ENCODE measurements at regions not wholly inside any gene's neighbourhood (a gene's known extent, or its start where the extent isn't known, plus 50 kb on each side); places are given as distances from the start of the nearest gene placed in this dataset.

DNA sequence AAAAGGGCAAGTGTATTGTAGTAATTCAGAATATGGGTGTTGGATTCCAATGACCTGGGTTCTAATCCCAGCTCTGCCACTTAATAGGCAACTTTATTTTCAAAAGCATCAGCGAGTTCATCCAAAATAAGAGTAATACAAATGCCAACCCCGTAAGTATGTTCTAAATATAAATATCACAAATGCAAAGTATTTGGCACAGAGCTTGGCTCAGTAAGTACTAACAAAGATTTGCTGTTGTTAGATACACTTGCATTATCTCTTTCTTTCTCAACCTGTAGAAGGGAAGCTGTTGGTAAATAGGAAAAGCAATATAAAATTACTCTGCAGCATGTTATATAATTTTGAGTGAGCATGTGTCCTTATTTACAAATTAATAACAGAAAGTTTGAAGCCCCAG, 1302.6 kb upstream of the FAM98A start:
- no peaks in the 10 kb centered on the region for H3K27me3 ChIP-seq (replicated peaks; ENCODE audit: insufficient read depth)
- H3K4me3 ChIP-seq: no peak overlapping the region
- WGBS: 77% methylated on average over 2 of the region's 2 CpGs
- no peak for TF ChIP-seq POLR2AphosphoS5 (IDR thresholded peaks at IDR 0.05)
- H3K27ac ChIP-seq: no peak overlapping the region
- no peaks in the 10 kb centered on the region for H3K4me1 ChIP-seq (replicated peaks)
- intact Hi-C loops (cut with DNase I): no loop called here
- H3K9me3 ChIP-seq: no peaks in the 10 kb centered on the region
- no peak for DNase-seq (ENCODE audit: low spot score)
- H3K36me3 ChIP-seq: no peaks in the 10 kb centered on the region

DNA sequence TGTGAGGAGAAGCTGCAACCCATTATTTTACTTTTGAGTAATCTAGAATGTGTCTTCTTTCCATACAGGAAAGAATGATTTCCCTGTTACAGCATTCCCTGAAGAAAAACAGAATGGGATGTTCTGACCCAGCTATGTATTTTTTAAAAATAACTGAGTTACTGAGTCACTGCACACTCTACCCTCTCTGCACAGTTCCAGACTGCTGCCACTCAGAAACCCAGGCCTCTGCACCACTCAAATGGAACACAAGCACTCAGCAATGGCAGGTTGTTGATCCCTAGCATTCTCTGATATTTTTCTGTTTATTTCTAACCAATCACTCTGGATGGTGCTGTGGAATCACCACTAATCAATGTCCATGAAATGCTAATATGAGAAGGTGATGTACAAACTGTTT, 1300.0 kb upstream of the FAM98A start:
- H3K27me3 ChIP-seq (replicated peaks; ENCODE audit: insufficient read depth): no peaks in the 10 kb centered on the region
- no peak overlapping the region for H3K27ac ChIP-seq
- intact Hi-C loops (cut with DNase I): no loop called here
- TF ChIP-seq POLR2AphosphoS5 (IDR thresholded peaks at IDR 0.05) (no peak), POLR2A (IDR thresholded peaks at IDR 0.05) (no peak)
- TF ChIP-seq, protein P1, sequence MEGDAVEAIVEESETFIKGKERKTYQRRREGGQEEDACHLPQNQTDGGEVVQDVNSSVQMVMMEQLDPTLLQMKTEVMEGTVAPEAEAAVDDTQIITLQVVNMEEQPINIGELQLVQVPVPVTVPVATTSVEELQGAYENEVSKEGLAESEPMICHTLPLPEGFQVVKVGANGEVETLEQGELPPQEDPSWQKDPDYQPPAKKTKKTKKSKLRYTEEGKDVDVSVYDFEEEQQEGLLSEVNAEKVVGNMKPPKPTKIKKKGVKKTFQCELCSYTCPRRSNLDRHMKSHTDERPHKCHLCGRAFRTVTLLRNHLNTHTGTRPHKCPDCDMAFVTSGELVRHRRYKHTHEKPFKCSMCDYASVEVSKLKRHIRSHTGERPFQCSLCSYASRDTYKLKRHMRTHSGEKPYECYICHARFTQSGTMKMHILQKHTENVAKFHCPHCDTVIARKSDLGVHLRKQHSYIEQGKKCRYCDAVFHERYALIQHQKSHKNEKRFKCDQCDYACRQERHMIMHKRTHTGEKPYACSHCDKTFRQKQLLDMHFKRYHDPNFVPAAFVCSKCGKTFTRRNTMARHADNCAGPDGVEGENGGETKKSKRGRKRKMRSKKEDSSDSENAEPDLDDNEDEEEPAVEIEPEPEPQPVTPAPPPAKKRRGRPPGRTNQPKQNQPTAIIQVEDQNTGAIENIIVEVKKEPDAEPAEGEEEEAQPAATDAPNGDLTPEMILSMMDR (IDR thresholded peaks at IDR 0.05): no peak
- no peak for DNase-seq (ENCODE audit: low spot score)
- H3K4me1 ChIP-seq (replicated peaks): no peaks in the 10 kb centered on the region
- H3K9me3 ChIP-seq: no peaks in the 10 kb centered on the region
- no peaks in the 10 kb centered on the region for H3K36me3 ChIP-seq
- no peak overlapping the region for H3K4me3 ChIP-seq

DNA sequence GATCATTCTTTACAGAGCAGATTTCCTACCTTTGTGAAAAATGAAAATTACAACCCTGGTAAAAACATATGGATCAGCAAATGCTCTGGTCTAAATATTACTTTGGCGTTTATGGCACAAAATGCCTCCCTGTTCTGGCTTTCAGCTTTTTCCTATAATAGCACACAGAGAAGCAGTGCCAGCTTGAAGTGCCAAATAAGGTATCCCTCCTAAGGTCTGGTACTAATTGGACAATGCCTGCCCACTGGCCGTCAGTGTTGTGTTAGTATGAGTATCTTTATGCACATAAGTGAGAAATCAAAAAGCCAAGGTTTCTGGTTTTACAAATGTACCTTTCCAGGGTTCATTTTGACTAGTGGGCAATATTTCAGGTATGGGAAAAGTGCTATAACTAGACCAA, 1293.7 kb upstream of the FAM98A start:
- intact Hi-C loops (cut with DNase I): no loop called here
- Histone ChIP-seq H3K9me3 (no peaks in the 10 kb centered on the region), H3K4me3 (no peak overlapping the region), H3K4me1 (replicated peaks) (no peaks in the 10 kb centered on the region), H3K27me3 (replicated peaks; ENCODE audit: insufficient read depth) (no peaks in the 10 kb centered on the region), H3K36me3 (no peaks in the 10 kb centered on the region), H3K27ac (no peak overlapping the region)
- WGBS: 64% methylated on average over 2 of the region's 2 CpGs
- TF ChIP-seq, protein P1 (IDR thresholded peaks at IDR 0.05): no peak
- TF ChIP-seq POLR2A (IDR thresholded peaks at IDR 0.05) (no peak), POLR2AphosphoS5 (IDR thresholded peaks at IDR 0.05) (no peak)
- DNase-seq (ENCODE audit: low spot score): no peak

DNA sequence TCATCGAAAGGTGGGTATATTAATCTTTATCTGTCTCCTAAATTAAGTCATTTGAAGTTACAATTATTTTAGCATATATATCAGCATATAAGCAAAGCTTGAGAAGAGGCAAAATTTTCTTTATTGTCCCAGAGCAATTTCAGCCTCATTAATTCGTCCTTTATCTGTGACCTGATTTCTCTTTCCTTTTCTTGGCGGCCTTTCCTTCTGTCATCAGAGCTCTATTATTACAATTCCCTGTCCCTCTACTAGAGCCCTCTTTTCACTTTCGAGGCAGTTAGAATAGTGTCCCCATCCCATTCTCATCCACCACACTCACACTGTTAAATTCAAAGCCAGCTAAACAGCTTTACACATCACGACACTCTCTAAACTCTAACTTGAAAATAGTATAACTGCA, 1293.2 kb upstream of the FAM98A start:
- H3K36me3 ChIP-seq: no peaks in the 10 kb centered on the region
- WGBS: 85% methylated on average over 5 of the region's 5 CpGs
- H3K27me3 ChIP-seq (replicated peaks; ENCODE audit: insufficient read depth): no peaks in the 10 kb centered on the region
- no peaks in the 10 kb centered on the region for H3K9me3 ChIP-seq
- DNase-seq (ENCODE audit: low spot score): no peak
- H3K4me1 ChIP-seq (replicated peaks): no peaks in the 10 kb centered on the region
- TF ChIP-seq POLR2AphosphoS5 (IDR thresholded peaks at IDR 0.05) (no peak), POLR2A (IDR thresholded peaks at IDR 0.05) (no peak)
- TF ChIP-seq, protein P1 (IDR thresholded peaks at IDR 0.05): no peak
- intact Hi-C loops (cut with DNase I): no loop called here
- H3K4me3 ChIP-seq: no peak overlapping the region
- no peak overlapping the region for H3K27ac ChIP-seq

DNA sequence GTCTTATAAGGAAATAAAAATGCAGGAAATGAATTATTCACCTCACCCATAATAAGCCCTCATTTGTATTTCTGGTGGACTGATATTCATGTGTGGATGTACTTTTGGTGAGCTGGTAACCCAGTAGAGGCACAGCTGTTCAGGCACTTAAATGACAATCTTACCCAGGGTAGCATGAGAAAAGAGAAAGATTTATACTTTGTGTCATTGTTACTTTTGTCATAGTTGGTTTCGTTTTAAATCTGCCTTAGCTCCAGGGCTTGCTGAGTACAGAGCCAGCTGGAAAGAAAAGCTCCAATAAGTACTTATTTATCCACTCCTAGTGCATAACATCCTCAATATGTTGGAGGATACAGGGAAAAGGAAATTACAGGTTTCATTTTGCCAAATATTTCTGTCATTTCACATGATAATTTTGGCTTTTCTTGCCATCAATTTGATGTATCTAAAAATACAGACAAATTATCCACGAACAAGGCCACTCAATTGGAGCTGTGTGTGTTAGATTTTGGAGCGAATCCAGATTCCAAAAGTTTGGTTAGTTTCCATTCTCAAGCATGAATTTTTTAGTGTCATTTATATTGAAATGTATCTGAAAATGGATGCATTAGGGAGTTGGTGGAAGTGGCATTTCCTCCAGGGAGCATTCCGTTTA, 1276.1 kb upstream of the FAM98A start:
- no peak for DNase-seq (ENCODE audit: low spot score)
- no peak overlapping the region for H3K4me3 ChIP-seq
- no peaks in the 10 kb centered on the region for H3K27me3 ChIP-seq (replicated peaks; ENCODE audit: insufficient read depth)
- WGBS: 41% methylated on average over 4 of the region's 4 CpGs
- no peaks in the 10 kb centered on the region for H3K9me3 ChIP-seq
- no peaks in the 10 kb centered on the region for H3K36me3 ChIP-seq
- TF ChIP-seq, protein P1 (IDR thresholded peaks at IDR 0.05): no peak
- TF ChIP-seq POLR2A (IDR thresholded peaks at IDR 0.05) (no peak), POLR2AphosphoS5 (IDR thresholded peaks at IDR 0.05) (no peak)
- no peak overlapping the region for H3K27ac ChIP-seq
- H3K4me1 ChIP-seq (replicated peaks): no peaks in the 10 kb centered on the region
- intact Hi-C loops (cut with DNase I): no loop called here

Measured in prostate gland (tissue), 2 donors.